ENCODE measurements at regions not wholly inside any gene's neighbourhood (a gene's known extent, or its start where the extent isn't known, plus 50 kb on each side); places are given as distances from the start of the nearest gene placed in this dataset.

GRCh38 chr2:122209377-122209776, 453.9 kb downstream of the TSN start:
- Histone ChIP-seq H3K27ac (no peak overlapping the region), H3K9me3 (ENCODE audit: low read depth) (no peaks in the 10 kb centered on the region), H3K4me3 (no peak overlapping the region), H3K4me1 (ENCODE audit: low read depth) (no peaks in the 10 kb centered on the region), H3K36me3 (no peaks in the 10 kb centered on the region), H3K27me3 (no peaks in the 10 kb centered on the region)
- no peak for TF ChIP-seq CTCF (IDR thresholded peaks at IDR 0.05; ENCODE audit: low read depth, low read length)
- DNase-seq (ENCODE audit: low read depth in 1 of 2, low spot score in 1 of 2): no peak

- no peaks in the 10 kb centered on the region for H3K27me3 ChIP-seq
- TF ChIP-seq CTCF (IDR thresholded peaks at IDR 0.05; ENCODE audit: low read depth, low read length): no peak
- no peaks in the 10 kb centered on the region for H3K9me3 ChIP-seq (ENCODE audit: low read depth)
- DNase-seq (ENCODE audit: low read depth in 1 of 2, low spot score in 1 of 2): no peak
- no peak overlapping the region for H3K27ac ChIP-seq
- H3K4me3 ChIP-seq: no peak overlapping the region
- H3K4me1 ChIP-seq (ENCODE audit: low read depth): no peaks in the 10 kb centered on the region
- no peaks in the 10 kb centered on the region for H3K36me3 ChIP-seq
Measured at GRCh38 chr2:122210065-122210464, 454.6 kb downstream of the TSN start.

DNA sequence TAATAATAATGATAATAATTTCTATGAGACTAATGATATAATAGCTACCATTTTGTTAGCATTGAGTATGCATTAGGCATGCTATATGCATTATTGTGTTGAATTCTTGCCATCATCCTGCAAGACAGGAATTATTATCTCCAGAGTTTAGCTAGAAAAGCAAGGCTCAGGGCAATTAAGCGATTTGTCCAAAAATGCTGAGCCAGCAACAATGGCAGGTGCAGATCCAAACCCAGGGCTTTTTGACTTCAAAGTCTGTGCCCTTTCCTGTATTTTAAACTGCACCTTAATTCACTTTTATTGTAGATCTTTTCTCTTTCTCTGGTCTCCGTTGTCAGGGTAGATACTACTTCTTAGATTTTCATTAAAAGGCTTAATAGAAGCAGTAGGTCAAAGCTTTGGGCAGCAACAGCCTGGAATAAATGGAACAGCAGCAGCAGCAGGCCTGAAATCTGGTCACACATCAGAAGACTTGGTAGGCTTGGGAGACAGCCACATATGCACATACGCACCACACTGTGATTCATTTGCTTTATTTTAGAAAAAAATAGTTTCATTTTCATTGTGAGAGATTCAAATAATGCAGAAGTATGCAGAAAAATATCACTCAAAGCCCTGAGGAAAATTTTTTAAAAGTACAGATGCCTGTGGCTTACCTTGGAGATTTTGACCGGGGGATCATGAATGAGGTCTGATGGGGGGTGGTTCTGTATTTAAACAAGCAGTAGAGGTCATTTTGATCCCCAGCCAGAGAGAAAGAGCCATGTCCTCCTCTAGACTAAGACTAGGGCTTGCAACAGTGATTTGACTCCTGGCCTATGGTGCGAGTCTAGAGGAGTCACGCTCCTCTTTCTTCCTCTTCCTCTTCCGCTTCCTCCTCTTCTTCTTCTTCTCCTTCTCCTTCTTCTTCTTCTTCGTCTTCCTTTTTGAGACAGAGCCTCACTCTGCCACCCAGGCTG, 455.7 kb downstream of the TSN start:
- no peaks in the 10 kb centered on the region for H3K9me3 ChIP-seq (ENCODE audit: low read depth)
- no peak overlapping the region for H3K4me3 ChIP-seq
- no peaks in the 10 kb centered on the region for H3K4me1 ChIP-seq (ENCODE audit: low read depth)
- H3K27me3 ChIP-seq: no peaks in the 10 kb centered on the region
- no peak for TF ChIP-seq CTCF (IDR thresholded peaks at IDR 0.05; ENCODE audit: low read depth, low read length)
- no peaks in the 10 kb centered on the region for H3K36me3 ChIP-seq
- no peak for DNase-seq (ENCODE audit: low read depth in 1 of 2, low spot score in 1 of 2)
- no peak overlapping the region for H3K27ac ChIP-seq

- no peak for TF ChIP-seq CTCF (IDR thresholded peaks at IDR 0.05; ENCODE audit: low read depth, low read length)
- Histone ChIP-seq H3K27ac (no peak overlapping the region), H3K27me3 (no peaks in the 10 kb centered on the region), H3K9me3 (ENCODE audit: low read depth) (no peaks in the 10 kb centered on the region), H3K4me3 (no peak overlapping the region), H3K36me3 (no peaks in the 10 kb centered on the region), H3K4me1 (ENCODE audit: low read depth) (no peaks in the 10 kb centered on the region)
- DNase-seq (ENCODE audit: low read depth in 1 of 2, low spot score in 1 of 2): no peak
Measured at GRCh38 chr2:122213312-122213711, 457.9 kb downstream of the TSN start.

- H3K27me3 ChIP-seq: no peaks in the 10 kb centered on the region
- no peaks in the 10 kb centered on the region for H3K4me1 ChIP-seq (ENCODE audit: low read depth)
- H3K9me3 ChIP-seq (ENCODE audit: low read depth): no peaks in the 10 kb centered on the region
- no peak overlapping the region for H3K4me3 ChIP-seq
- DNase-seq (ENCODE audit: low read depth in 1 of 2, low spot score in 1 of 2): no peak
- no peak overlapping the region for H3K27ac ChIP-seq
- no peaks in the 10 kb centered on the region for H3K36me3 ChIP-seq
- no peak for TF ChIP-seq CTCF (IDR thresholded peaks at IDR 0.05; ENCODE audit: low read depth, low read length)
Measured at GRCh38 chr2:122216071-122216470, 460.6 kb downstream of the TSN start.
